ENCODE measurements at regions not wholly inside any gene's neighbourhood (a gene's known extent, or its start where the extent isn't known, plus 50 kb on each side); places are given as distances from the start of the nearest gene placed in this dataset.

GRCh38 chr15:31934821-31935220 is 95.5 kb upstream of the CHRNA7 start:
- no peaks in the 10 kb centered on the region for H3K36me3 ChIP-seq (replicated peaks; ENCODE audit: insufficient read depth, low read depth)
- H3K9me2 ChIP-seq (replicated peaks; ENCODE audit: insufficient read depth), result no peaks in the 10 kb centered on the region
- no peaks in the 10 kb centered on the region for H3K79me2 ChIP-seq
- H2AFZ ChIP-seq, result no peak overlapping the region
- no peaks in the 10 kb centered on the region for H3K9me3 ChIP-seq (ENCODE audit: low read depth)
- no peak overlapping the region for H3K27ac ChIP-seq
- WGBS (ENCODE audit: low lambda C conversion rate, missing lambda C conversion rate), result 68% methylated on average over 5 of the region's 5 CpGs
- H3K4me3 ChIP-seq, result no peak overlapping the region
- H3K27me3 ChIP-seq, result no peaks in the 10 kb centered on the region
- H4K20me1 ChIP-seq (ENCODE audit: insufficient read depth, poor library complexity, severe bottlenecking), result no peaks in the 10 kb centered on the region
- no peak overlapping the region for H3K4me2 ChIP-seq
- no peaks in the 10 kb centered on the region for H3K4me1 ChIP-seq (ENCODE audit: insufficient read depth)
- no peak for TF ChIP-seq EZH2phosphoT487 (IDR thresholded peaks at IDR 0.05; ENCODE audit: low read depth, severe bottlenecking, unreplicated experiment)
- no peak for TF ChIP-seq CTCF (IDR thresholded peaks at IDR 0.05; ENCODE audit: poor library complexity)
- no peak for TF ChIP-seq EZH2 (IDR thresholded peaks at IDR 0.05; ENCODE audit: borderline replicate concordance)
- no peak for DNase-seq (ENCODE audit: low spot score)

GRCh38 chr15:31953478-31953877 is 76.8 kb upstream of the CHRNA7 start:
- Histone ChIP-seq H2AFZ (no peak overlapping the region), H3K9me2 (replicated peaks; ENCODE audit: insufficient read depth) (no peaks in the 10 kb centered on the region), H3K79me2 (no peaks in the 10 kb centered on the region), H3K4me1 (ENCODE audit: insufficient read depth) (no peaks in the 10 kb centered on the region), H3K27me3 (no peaks in the 10 kb centered on the region), H3K9me3 (ENCODE audit: low read depth) (no peaks in the 10 kb centered on the region), H3K27ac (no peak overlapping the region), H3K4me2 (no peak overlapping the region), H4K20me1 (ENCODE audit: insufficient read depth, poor library complexity, severe bottlenecking) (no peaks in the 10 kb centered on the region), H3K4me3 (no peak overlapping the region), H3K36me3 (replicated peaks; ENCODE audit: insufficient read depth, low read depth) (no peaks in the 10 kb centered on the region)
- no peak for DNase-seq (ENCODE audit: low spot score)
- WGBS (ENCODE audit: low lambda C conversion rate, missing lambda C conversion rate), result 74% methylated on average over 4 of the region's 4 CpGs
- no peak for TF ChIP-seq EZH2 (IDR thresholded peaks at IDR 0.05; ENCODE audit: borderline replicate concordance)
- TF ChIP-seq CTCF (IDR thresholded peaks at IDR 0.05; ENCODE audit: poor library complexity), result no peak
- TF ChIP-seq EZH2phosphoT487 (IDR thresholded peaks at IDR 0.05; ENCODE audit: low read depth, severe bottlenecking, unreplicated experiment), result no peak

GRCh38 chr15:31954374-31955172 is 75.7 kb upstream of the CHRNA7 start:
- H3K4me1 ChIP-seq (ENCODE audit: insufficient read depth), result no peaks in the 10 kb centered on the region
- WGBS (ENCODE audit: low lambda C conversion rate, missing lambda C conversion rate), result 85% methylated on average over 8 of the region's 8 CpGs
- H3K9me3 ChIP-seq (ENCODE audit: low read depth), result no peaks in the 10 kb centered on the region
- H2AFZ ChIP-seq, result no peak overlapping the region
- no peaks in the 10 kb centered on the region for H4K20me1 ChIP-seq (ENCODE audit: insufficient read depth, poor library complexity, severe bottlenecking)
- no peak overlapping the region for H3K4me2 ChIP-seq
- no peaks in the 10 kb centered on the region for H3K27me3 ChIP-seq
- TF ChIP-seq CTCF (IDR thresholded peaks at IDR 0.05; ENCODE audit: poor library complexity), result no peak
- TF ChIP-seq EZH2 (IDR thresholded peaks at IDR 0.05; ENCODE audit: borderline replicate concordance), result no peak
- H3K36me3 ChIP-seq (replicated peaks; ENCODE audit: insufficient read depth, low read depth), result no peaks in the 10 kb centered on the region
- no peaks in the 10 kb centered on the region for H3K79me2 ChIP-seq
- no peak for DNase-seq (ENCODE audit: low spot score)
- no peaks in the 10 kb centered on the region for H3K9me2 ChIP-seq (replicated peaks; ENCODE audit: insufficient read depth)
- H3K27ac ChIP-seq, result no peak overlapping the region
- no peak overlapping the region for H3K4me3 ChIP-seq

All from hepatocyte (in vitro differentiated cells).